SK-N-SH (cell line): ENCODE measurements at regions not wholly inside any gene's neighbourhood (a gene's known extent, or its start where the extent isn't known, plus 50 kb on each side); places are given as distances from the start of the nearest gene placed in this dataset.

ENCODE experiments used
- CHD2 ChIP-seq: fragments of 150-350 bp; IDR thresholded peaks from 2 replicates; pipeline ENCODE4 v1.6.1; 2018; ENCODE audit warnings: low read length; ENCODE audit not compliant: partially characterized antibody
- CTCF ChIP-seq: fragments of 200-600 bp; sonication (generic); IDR thresholded peaks from 2 replicates; pipeline ENCODE4 v1.6.1; 2017; ENCODE audit warnings: antibody characterized with exemption, mild to moderate bottlenecking, moderate library complexity
- ELF1 ChIP-seq: IDR thresholded peaks from 2 replicates; pipeline ENCODE4 v1.4.0; 2012
- EP300 ChIP-seq, 2 experiments: IDR thresholded peaks; 2 replicates each; pipeline versions ENCODE4 v1.4.0 to v1.6.1; 2012; ENCODE audit warnings: borderline replicate concordance in 1 of 2, low read depth in 1 of 2, low read length in 1 of 2
- EZH2phosphoT487 ChIP-seq: fragments of 200-600 bp; sonication (generic); IDR thresholded peaks from 2 replicates; pipeline ENCODE4 v1.6.1; 2017; ENCODE audit warnings: low read depth, mixed run types, mild to moderate bottlenecking, antibody characterized with exemption, moderate library complexity, borderline replicate concordance
- JUND ChIP-seq: IDR thresholded peaks from 2 replicates; pipeline ENCODE4 v1.4.0; 2012
- MEF2A ChIP-seq: IDR thresholded peaks from 2 replicates; pipeline ENCODE4 v1.4.0; 2012; ENCODE audit warnings: low read depth, borderline replicate concordance
- RAD21 ChIP-seq: IDR thresholded peaks from 2 replicates; pipeline ENCODE4 v1.6.1; 2012; ENCODE audit warnings: mild to moderate bottlenecking, low read length
- REST ChIP-seq: IDR thresholded peaks from 2 replicates; pipeline ENCODE4 v1.6.1; 2012; ENCODE audit warnings: mild to moderate bottlenecking, low read depth, low read length, moderate library complexity
- RFX5 ChIP-seq: IDR thresholded peaks from 2 replicates; pipeline ENCODE4 v1.6.1; 2012; ENCODE audit warnings: mild to moderate bottlenecking, improper control_type of control experiment, low read length
- TEAD4 ChIP-seq: IDR thresholded peaks from 2 replicates; pipeline ENCODE4 v1.4.0; 2012; ENCODE audit warnings: mild to moderate bottlenecking, borderline replicate concordance; ENCODE audit not compliant: insufficient read depth
- YY1 ChIP-seq: IDR thresholded peaks from 2 replicates; pipeline ENCODE4 v1.4.0; 2012; ENCODE audit warnings: low read depth, mild to moderate bottlenecking
- ZBTB33 ChIP-seq: IDR thresholded peaks from 2 replicates; pipeline ENCODE4 v1.4.0; 2012; ENCODE audit warnings: low read depth, borderline replicate concordance
- TF ChIP-seq, protein P1 (sequence below): fragments of 150-350 bp; IDR thresholded peaks from 2 replicates; pipeline ENCODE4 v1.6.1; 2017; ENCODE audit warnings: antibody characterized with exemption, low read length, low read depth, borderline replicate concordance

GRCh38 chr5:132136906-132137305 lies 63.3 kb downstream of the CSF2 start (continued):
- TF ChIP-seq ZBTB33 (no peak), REST (no peak), JUND (peak; percentile 54), CHD2 (no peak), TEAD4 (0 out of 2 replicates have a peak, but pooled peaks have one; percentile 21), MEF2A (no peak), EP300 (IDR thresholded peaks at IDR 0.05; ENCODE audit: borderline replicate concordance in 1 of 2, low read depth in 1 of 2, low read length in 1 of 2) (peak in 1 of 2 experiments; percentile 81; a peak in 2 of 4 replicates), EZH2phosphoT487 (no peak), RFX5 (no peak), RAD21 (no peak), YY1 (no peak), CTCF (no peak), ELF1 (no peak)
- TF ChIP-seq, protein P1, sequence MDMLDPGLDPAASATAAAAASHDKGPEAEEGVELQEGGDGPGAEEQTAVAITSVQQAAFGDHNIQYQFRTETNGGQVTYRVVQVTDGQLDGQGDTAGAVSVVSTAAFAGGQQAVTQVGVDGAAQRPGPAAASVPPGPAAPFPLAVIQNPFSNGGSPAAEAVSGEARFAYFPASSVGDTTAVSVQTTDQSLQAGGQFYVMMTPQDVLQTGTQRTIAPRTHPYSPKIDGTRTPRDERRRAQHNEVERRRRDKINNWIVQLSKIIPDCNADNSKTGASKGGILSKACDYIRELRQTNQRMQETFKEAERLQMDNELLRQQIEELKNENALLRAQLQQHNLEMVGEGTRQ = no peak
